ENCODE measurements at regions not wholly inside any gene's neighbourhood (a gene's known extent, or its start where the extent isn't known, plus 50 kb on each side); places are given as distances from the start of the nearest gene placed in this dataset.

- TF ChIP-seq CTCF (tag by site-specific recombination; IDR thresholded peaks at IDR 0.05) (no peak), ZNF600 (tag by site-specific recombination; IDR thresholded peaks at IDR 0.05) (no peak), PBX3 (CRISPR knock-in tag; IDR thresholded peaks at IDR 0.05) (no peak), ELK4 (IDR thresholded peaks at IDR 0.05; ENCODE audit: borderline replicate concordance, low read depth, low read length) (no peak), ZNF292 (tag by site-specific recombination; IDR thresholded peaks at IDR 0.05; ENCODE audit: borderline replicate concordance, low read depth) (no peak), ZFP3 (tag by site-specific recombination; IDR thresholded peaks at IDR 0.05; ENCODE audit: low read depth) (no peak), ZBTB48 (tag by site-specific recombination; IDR thresholded peaks at IDR 0.05) (no peak), ZBTB21 (tag by site-specific recombination; IDR thresholded peaks at IDR 0.05) (no peak), ZBTB17 (tag by site-specific recombination; IDR thresholded peaks at IDR 0.05) (no peak), ZEB2 (tag by site-specific recombination; IDR thresholded peaks at IDR 0.05) (no peak), SP7 (tag by site-specific recombination; IDR thresholded peaks at IDR 0.05) (no peak), GLI4 (tag by site-specific recombination; IDR thresholded peaks at IDR 0.05) (no peak)
These were observed 454.3 kb downstream of the HAPSTR1 start for GRCh38 chr16:9545522-9546437.
